ENCODE measurements at regions not wholly inside any gene's neighbourhood (a gene's known extent, or its start where the extent isn't known, plus 50 kb on each side); places are given as distances from the start of the nearest gene placed in this dataset.

DNA sequence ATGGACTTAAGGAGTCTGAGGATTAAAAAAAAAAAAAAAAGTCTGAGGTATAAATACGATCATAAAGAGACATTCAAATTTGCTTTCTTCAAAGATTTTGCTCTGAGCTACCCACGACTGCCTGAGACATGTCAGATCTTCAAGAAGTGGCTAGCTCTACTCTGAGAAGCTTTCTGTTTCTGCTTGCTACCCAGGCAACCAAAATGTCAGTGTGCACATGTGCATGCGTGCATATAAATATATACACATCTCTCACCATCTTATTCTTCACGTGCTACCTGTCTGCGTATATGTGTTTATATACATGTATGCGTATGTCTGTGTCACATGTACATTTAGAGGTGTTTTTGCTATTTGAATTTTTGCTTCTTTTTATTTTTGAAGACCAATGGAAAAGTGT, 299.6 kb upstream of the STXBP5 start:
- DNase-seq = no peak
- Histone ChIP-seq H3K23ac (ENCODE audit: low read length in 2 of 2) (no peak overlapping the region), H3K4me1 (ENCODE audit: control insufficient read depth, insufficient read depth, low read depth, low read length) (peaks cover 2% of the 10 kb centered on the region), H4K8ac (ENCODE audit: low read length) (no peak overlapping the region), H3K79me1 (replicated peaks; ENCODE audit: low read length, poor library complexity, severe bottlenecking) (no peaks in the 10 kb centered on the region), H2BK120ac (ENCODE audit: low read depth, low read length) (no peak overlapping the region), H3K36me3 (ENCODE audit: control insufficient read depth in 1 of 2, insufficient read depth in 2 of 2, low read depth in 1 of 2, low read length in 2 of 2) (peaks cover 0 to 11% of the 10 kb centered on the region in 2 experiments), H3K9me3 (ENCODE audit: control insufficient read depth, low read length) (no peaks in the 10 kb centered on the region), H2BK12ac (ENCODE audit: low read length in 2 of 2) (no peak overlapping the region), H2AFZ (ENCODE audit: low read depth, low read length) (no peak overlapping the region), H3K4me2 (ENCODE audit: low read length, poor library complexity, severe bottlenecking) (no peak overlapping the region), H3K4ac (ENCODE audit: low read depth in 1 of 2, low read length in 2 of 2) (no peak overlapping the region), H3K27ac (ENCODE audit: low read length, poor library complexity, severe bottlenecking) (no peak overlapping the region), H3K27me3 (ENCODE audit: control insufficient read depth in 1 of 2, insufficient read depth in 1 of 2, low read length in 2 of 2) (no peaks in the 10 kb centered on the region), H3K4me3 (ENCODE audit: insufficient read depth in 1 of 2, low read depth in 1 of 2, low read length in 2 of 2) (peak overlapping the region in 1 of 2 experiments; percentile 16), H4K91ac (ENCODE audit: low read length) (no peak overlapping the region), H3K18ac (ENCODE audit: low read depth in 1 of 2, low read length in 2 of 2) (no peak overlapping the region), H3K9ac (ENCODE audit: low read length) (peak overlapping the region; percentile 52), H3K14ac (ENCODE audit: low read length in 2 of 2) (no peak overlapping the region), H2AK5ac (ENCODE audit: low read length, severe bottlenecking) (no peak overlapping the region), H2BK15ac (ENCODE audit: low read depth, poor library complexity, severe bottlenecking) (no peak overlapping the region), H2BK5ac (ENCODE audit: low read depth, low read length, poor library complexity, severe bottlenecking) (no peak overlapping the region)
- 97% methylated on average over 5 of the region's 6 CpGs for WGBS

DNA sequence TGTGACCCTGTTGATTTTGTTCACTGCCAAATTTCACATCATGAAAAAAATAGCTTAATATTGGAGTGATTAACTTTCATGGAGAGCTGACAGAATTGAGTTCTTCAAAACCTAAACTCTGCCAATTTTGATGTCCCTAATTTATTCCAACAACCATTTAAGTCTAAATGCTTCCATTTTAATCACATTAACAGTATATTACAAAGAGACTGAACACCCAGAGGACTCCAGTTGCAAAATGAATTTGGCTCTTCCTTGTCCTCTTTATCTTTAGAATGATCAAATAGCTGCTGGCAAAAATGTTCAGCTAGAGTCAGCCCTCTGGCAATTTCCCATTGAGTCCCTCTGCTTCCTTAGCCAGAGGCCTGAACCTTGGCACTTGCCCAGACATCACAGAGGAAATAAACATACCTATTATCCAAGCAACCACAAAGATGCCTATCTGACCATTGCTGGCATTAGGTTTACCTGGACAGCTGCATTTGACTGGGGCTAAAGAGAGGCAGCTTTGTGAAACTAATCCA, 299.0 kb upstream of the STXBP5 start:
- Histone ChIP-seq H3K9me3 (ENCODE audit: control insufficient read depth, low read length) (no peaks in the 10 kb centered on the region), H3K27me3 (ENCODE audit: control insufficient read depth in 1 of 2, insufficient read depth in 1 of 2, low read length in 2 of 2) (no peaks in the 10 kb centered on the region), H3K23ac (ENCODE audit: low read length in 2 of 2) (no peak overlapping the region), H2BK12ac (ENCODE audit: low read length in 2 of 2) (no peak overlapping the region), H2AFZ (ENCODE audit: low read depth, low read length) (no peak overlapping the region), H3K4ac (ENCODE audit: low read depth in 1 of 2, low read length in 2 of 2) (peak overlapping the region in 1 of 2 experiments; percentile 6), H3K4me1 (ENCODE audit: control insufficient read depth, insufficient read depth, low read depth, low read length) (peaks cover 2% of the 10 kb centered on the region), H3K4me3 (ENCODE audit: insufficient read depth in 1 of 2, low read depth in 1 of 2, low read length in 2 of 2) (no peak overlapping the region), H4K8ac (ENCODE audit: low read length) (peak overlapping the region; percentile 16), H3K4me2 (ENCODE audit: low read length, poor library complexity, severe bottlenecking) (no peak overlapping the region), H3K18ac (ENCODE audit: low read depth in 1 of 2, low read length in 2 of 2) (no peak overlapping the region), H2BK15ac (ENCODE audit: low read depth, poor library complexity, severe bottlenecking) (no peak overlapping the region), H2BK120ac (ENCODE audit: low read depth, low read length) (no peak overlapping the region), H3K9ac (ENCODE audit: low read length) (peak overlapping the region; percentile 52), H3K14ac (ENCODE audit: low read length in 2 of 2) (no peak overlapping the region), H4K91ac (ENCODE audit: low read length) (no peak overlapping the region), H3K27ac (ENCODE audit: low read length, poor library complexity, severe bottlenecking) (no peak overlapping the region), H2AK5ac (ENCODE audit: low read length, severe bottlenecking) (no peak overlapping the region), H2BK5ac (ENCODE audit: low read depth, low read length, poor library complexity, severe bottlenecking) (no peak overlapping the region), H3K79me1 (replicated peaks; ENCODE audit: low read length, poor library complexity, severe bottlenecking) (no peaks in the 10 kb centered on the region), H3K36me3 (ENCODE audit: control insufficient read depth in 1 of 2, insufficient read depth in 2 of 2, low read depth in 1 of 2, low read length in 2 of 2) (peaks cover 0 to 14% of the 10 kb centered on the region in 2 experiments)
- DNase-seq = peak; percentile 26

DNA sequence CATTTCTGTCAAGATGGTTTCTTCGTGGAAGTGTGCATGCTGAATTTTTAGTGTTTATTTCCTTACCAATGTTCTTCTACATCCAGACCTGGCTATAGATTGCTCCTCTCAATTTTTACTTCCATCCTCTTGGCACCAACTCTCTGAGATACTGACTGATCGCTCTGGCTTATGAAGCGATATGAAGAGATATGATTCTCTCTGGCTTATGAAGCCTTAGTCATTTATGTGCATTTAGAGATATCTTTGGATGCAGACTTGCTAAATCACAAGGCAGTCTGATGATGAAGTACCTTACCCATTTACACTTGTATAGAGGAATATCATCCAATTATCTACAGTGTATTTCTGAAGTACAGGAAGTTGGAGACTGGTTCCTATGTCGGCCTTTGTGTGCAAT, 295.4 kb upstream of the STXBP5 start:
- Histone ChIP-seq H3K79me1 (replicated peaks; ENCODE audit: low read length, poor library complexity, severe bottlenecking) (no peaks in the 10 kb centered on the region), H3K27me3 (ENCODE audit: control insufficient read depth in 1 of 2, insufficient read depth in 1 of 2, low read length in 2 of 2) (no peaks in the 10 kb centered on the region), H3K14ac (ENCODE audit: low read length in 2 of 2) (no peak overlapping the region), H2BK12ac (ENCODE audit: low read length in 2 of 2) (no peak overlapping the region), H2AK5ac (ENCODE audit: low read length, severe bottlenecking) (no peak overlapping the region), H3K4me2 (ENCODE audit: low read length, poor library complexity, severe bottlenecking) (no peak overlapping the region), H3K9me3 (ENCODE audit: control insufficient read depth, low read length) (no peaks in the 10 kb centered on the region), H3K36me3 (ENCODE audit: control insufficient read depth in 1 of 2, insufficient read depth in 2 of 2, low read depth in 1 of 2, low read length in 2 of 2) (peaks cover 0 to 27% of the 10 kb centered on the region in 2 experiments), H3K4me1 (ENCODE audit: control insufficient read depth, insufficient read depth, low read depth, low read length) (peaks cover 9% of the 10 kb centered on the region), H3K4ac (ENCODE audit: low read depth in 1 of 2, low read length in 2 of 2) (no peak overlapping the region), H2BK120ac (ENCODE audit: low read depth, low read length) (no peak overlapping the region), H3K27ac (ENCODE audit: low read length, poor library complexity, severe bottlenecking) (peak overlapping the region; percentile 67), H3K23ac (ENCODE audit: low read length in 2 of 2) (no peak overlapping the region), H4K8ac (ENCODE audit: low read length) (no peak overlapping the region), H2BK5ac (ENCODE audit: low read depth, low read length, poor library complexity, severe bottlenecking) (no peak overlapping the region), H3K18ac (ENCODE audit: low read depth in 1 of 2, low read length in 2 of 2) (no peak overlapping the region), H2AFZ (ENCODE audit: low read depth, low read length) (no peak overlapping the region), H3K4me3 (ENCODE audit: insufficient read depth in 1 of 2, low read depth in 1 of 2, low read length in 2 of 2) (no peak overlapping the region), H3K9ac (ENCODE audit: low read length) (no peak overlapping the region), H4K91ac (ENCODE audit: low read length) (no peak overlapping the region), H2BK15ac (ENCODE audit: low read depth, poor library complexity, severe bottlenecking) (no peak overlapping the region)
- 96% methylated on average over 4 of the region's 4 CpGs for WGBS
- no peak for DNase-seq

DNA sequence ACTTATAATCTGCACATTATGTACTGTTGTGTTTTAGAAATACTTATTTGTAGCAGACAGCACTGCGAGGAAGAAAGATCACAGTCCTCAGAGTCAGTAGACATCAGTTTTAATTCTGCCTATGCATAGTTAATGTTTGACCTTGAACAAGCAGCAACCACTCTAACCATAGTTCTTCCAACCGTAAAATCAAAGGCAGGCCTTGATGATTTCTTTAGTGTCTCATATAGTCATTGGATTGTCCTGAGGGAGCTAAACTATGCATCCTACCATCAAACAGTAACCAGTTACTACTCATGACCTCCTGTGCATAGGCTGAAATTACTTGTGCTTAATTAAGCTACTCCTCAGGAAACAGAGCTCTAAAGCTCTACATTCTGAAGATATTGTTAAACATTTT, 294.8 kb upstream of the STXBP5 start:
- no peak overlapping the region for H2BK5ac ChIP-seq (ENCODE audit: low read depth, low read length, poor library complexity, severe bottlenecking)
- H3K27ac ChIP-seq (ENCODE audit: low read length, poor library complexity, severe bottlenecking) = peak overlapping the region; percentile 71
- peaks cover 9% of the 10 kb centered on the region for H3K4me1 ChIP-seq (ENCODE audit: control insufficient read depth, insufficient read depth, low read depth, low read length)
- H3K79me1 ChIP-seq (replicated peaks; ENCODE audit: low read length, poor library complexity, severe bottlenecking) = no peaks in the 10 kb centered on the region
- peaks cover 0 to 27% of the 10 kb centered on the region in 2 experiments for H3K36me3 ChIP-seq (ENCODE audit: control insufficient read depth in 1 of 2, insufficient read depth in 2 of 2, low read depth in 1 of 2, low read length in 2 of 2)
- H3K9ac ChIP-seq (ENCODE audit: low read length) = no peak overlapping the region
- H3K4me3 ChIP-seq (ENCODE audit: insufficient read depth in 1 of 2, low read depth in 1 of 2, low read length in 2 of 2) = no peak overlapping the region
- H2AFZ ChIP-seq (ENCODE audit: low read depth, low read length) = no peak overlapping the region
- H3K18ac ChIP-seq (ENCODE audit: low read depth in 1 of 2, low read length in 2 of 2) = no peak overlapping the region
- H3K27me3 ChIP-seq (ENCODE audit: control insufficient read depth in 1 of 2, insufficient read depth in 1 of 2, low read length in 2 of 2) = no peaks in the 10 kb centered on the region
- H3K14ac ChIP-seq (ENCODE audit: low read length in 2 of 2) = no peak overlapping the region
- 100% methylated on average over 2 of the region's 2 CpGs for WGBS
- H2AK5ac ChIP-seq (ENCODE audit: low read length, severe bottlenecking) = no peak overlapping the region
- H4K8ac ChIP-seq (ENCODE audit: low read length) = no peak overlapping the region
- H3K23ac ChIP-seq (ENCODE audit: low read length in 2 of 2) = no peak overlapping the region
- no peak overlapping the region for H3K4me2 ChIP-seq (ENCODE audit: low read length, poor library complexity, severe bottlenecking)
- no peaks in the 10 kb centered on the region for H3K9me3 ChIP-seq (ENCODE audit: control insufficient read depth, low read length)
- no peak overlapping the region for H4K91ac ChIP-seq (ENCODE audit: low read length)
- no peak for DNase-seq
- no peak overlapping the region for H2BK120ac ChIP-seq (ENCODE audit: low read depth, low read length)
- no peak overlapping the region for H3K4ac ChIP-seq (ENCODE audit: low read depth in 1 of 2, low read length in 2 of 2)
- H2BK15ac ChIP-seq (ENCODE audit: low read depth, poor library complexity, severe bottlenecking) = no peak overlapping the region
- H2BK12ac ChIP-seq (ENCODE audit: low read length in 2 of 2) = no peak overlapping the region

Measured in mesenchymal stem cell (in vitro differentiated cells and primary cell).